ENCODE measurements at regions not wholly inside any gene's neighbourhood (a gene's known extent, or its start where the extent isn't known, plus 50 kb on each side); places are given as distances from the start of the nearest gene placed in this dataset.

- TF ChIP-seq ZNF26 (tag by site-specific recombination; IDR thresholded peaks at IDR 0.05) = no peak
These were observed 80.3 kb upstream of the SHISAL1 start (continued) for GRCh38 chr22:44393066-44393465.

GRCh38 chr22:44392446-44392921, 79.7 kb upstream of the SHISAL1 start:
- POLR2A ChIA-PET = no interaction called here
- peak; percentile 42; the same call in 1 of the 2 replicates for TF ChIP-seq SCRT2 (tag by site-specific recombination; IDR thresholded peaks at IDR 0.05)
- TF ChIP-seq ZNF843 (tag by site-specific recombination; IDR thresholded peaks at IDR 0.05) = no peak
- no peak for TF ChIP-seq KLF16 (tag by site-specific recombination; IDR thresholded peaks at IDR 0.05)
- Histone ChIP-seq H3K36me3 (ENCODE audit: control insufficient read depth in 2 of 2, insufficient read depth in 1 of 2, low read length in 2 of 2) (no peaks in the 10 kb centered on the region), H3K4me3 (ENCODE audit: low read depth, low read length) (no peak overlapping the region), H3K27ac (ENCODE audit: extremely low read depth, low read depth, low read length) (no peak overlapping the region), H3K9me3 (ENCODE audit: control insufficient read depth, insufficient read depth, low read depth, low read length) (no peaks in the 10 kb centered on the region), H3K4me1 (ENCODE audit: control insufficient read depth, insufficient read depth, low read length) (no peaks in the 10 kb centered on the region)
- CTCF ChIA-PET = interaction anchor here (0.7 kb wide), 1 partner anchor 222 kb away, joined by 3 read pairs; no protein-coding TSS in a partner anchor

GRCh38 chr22:44391481-44392445, 79.0 kb upstream of the SHISAL1 start:
- no peak for TF ChIP-seq ZBTB10 (tag by site-specific recombination; IDR thresholded peaks at IDR 0.05)
- TF ChIP-seq ZBTB44 (tag by site-specific recombination; IDR thresholded peaks at IDR 0.05) = no peak
- TF ChIP-seq ZNF23 (tag by site-specific recombination; IDR thresholded peaks at IDR 0.05; ENCODE audit: borderline replicate concordance) = no peak
- no peak for TF ChIP-seq ZNF518A (tag by site-specific recombination; conservative IDR thresholded peaks at IDR 0.05; ENCODE audit: low read depth)
- no peak for TF ChIP-seq ZBTB7A (tag by site-specific recombination; IDR thresholded peaks at IDR 0.05; ENCODE audit: low read depth)
- no peak for TF ChIP-seq ZNF548 (tag by site-specific recombination; IDR thresholded peaks at IDR 0.05)
- TF ChIP-seq SCRT2 (tag by site-specific recombination; IDR thresholded peaks at IDR 0.05) = peak; percentile 87
- no peak for TF ChIP-seq ZNF302 (tag by site-specific recombination; IDR thresholded peaks at IDR 0.05; ENCODE audit: low read depth)
- peak; percentile 88 for TF ChIP-seq ZEB2 (tag by site-specific recombination; IDR thresholded peaks at IDR 0.05)
- no peaks in the 10 kb centered on the region for H3K36me3 ChIP-seq (ENCODE audit: control insufficient read depth in 2 of 2, insufficient read depth in 1 of 2, low read length in 2 of 2)
- CTCF ChIA-PET = interaction anchor here (0.7 kb wide), 1 partner anchor 223 kb away, joined by 3 read pairs; no protein-coding TSS in a partner anchor
- H3K27ac ChIP-seq (ENCODE audit: extremely low read depth, low read depth, low read length) = no peak overlapping the region
- no peaks in the 10 kb centered on the region for H3K4me1 ChIP-seq (ENCODE audit: control insufficient read depth, insufficient read depth, low read length)
- POLR2A ChIA-PET = no interaction called here
- no peaks in the 10 kb centered on the region for H3K9me3 ChIP-seq (ENCODE audit: control insufficient read depth, insufficient read depth, low read depth, low read length)
- no peak overlapping the region for H3K4me3 ChIP-seq (ENCODE audit: low read depth, low read length)
